ENCODE measurements at regions not wholly inside any gene's neighbourhood (a gene's known extent, or its start where the extent isn't known, plus 50 kb on each side); places are given as distances from the start of the nearest gene placed in this dataset.
"Not testable (repeated sequence)": the region's sequence is repeated elsewhere in the genome, so short reads cannot be mapped to it uniquely, and the experiment has no call there.

GRCh38 chr9:15080401-15080800, 170.2 kb upstream of the FREM1 start:
- Histone ChIP-seq H3K9me3 (ENCODE audit: control insufficient read depth in 3 of 3, low read length in 3 of 3) (no peaks in the 10 kb centered on the region), H3K4me1 (ENCODE audit: control insufficient read depth in 3 of 3, insufficient read depth in 3 of 3, low read length in 3 of 3) (no peaks in the 10 kb centered on the region), H3K36me3 (ENCODE audit: control insufficient read depth in 3 of 3, insufficient read depth in 3 of 3, low read length in 3 of 3) (no peaks in the 10 kb centered on the region), H3K4me3 (ENCODE audit: low read length in 3 of 3) (no peak overlapping the region), H3K27ac (ENCODE audit: low read depth, low read length) (no peak overlapping the region), H3K27me3 (ENCODE audit: control insufficient read depth in 3 of 3, insufficient read depth in 3 of 3, low read length in 3 of 3) (no peaks in the 10 kb centered on the region), H3K9ac (ENCODE audit: low read depth in 1 of 3, low read length in 3 of 3) (no peak overlapping the region)

- no peaks in the 10 kb centered on the region for H3K4me1 ChIP-seq (ENCODE audit: control insufficient read depth in 3 of 3, insufficient read depth in 3 of 3, low read length in 3 of 3)
- no peak overlapping the region for H3K9ac ChIP-seq (ENCODE audit: low read depth in 1 of 3, low read length in 3 of 3)
- H3K36me3 ChIP-seq (ENCODE audit: control insufficient read depth in 3 of 3, insufficient read depth in 3 of 3, low read length in 3 of 3), result no peaks in the 10 kb centered on the region
- H3K27ac ChIP-seq (ENCODE audit: low read depth, low read length), result no peak overlapping the region
- H3K9me3 ChIP-seq (ENCODE audit: control insufficient read depth in 3 of 3, low read length in 3 of 3), result no peaks in the 10 kb centered on the region
- no peak overlapping the region for H3K4me3 ChIP-seq (ENCODE audit: low read length in 3 of 3)
- no peaks in the 10 kb centered on the region for H3K27me3 ChIP-seq (ENCODE audit: control insufficient read depth in 3 of 3, insufficient read depth in 3 of 3, low read length in 3 of 3)
These were observed 169.8 kb upstream of the FREM1 start for GRCh38 chr9:15079989-15080388.

- no peak overlapping the region for H3K9ac ChIP-seq (ENCODE audit: low read depth in 1 of 3, low read length in 3 of 3)
- H3K27me3 ChIP-seq (ENCODE audit: control insufficient read depth in 3 of 3, insufficient read depth in 3 of 3, low read length in 3 of 3), result no peaks in the 10 kb centered on the region
- H3K27ac ChIP-seq (ENCODE audit: low read depth, low read length), result no peak overlapping the region
- H3K9me3 ChIP-seq (ENCODE audit: control insufficient read depth in 3 of 3, low read length in 3 of 3), result no peaks in the 10 kb centered on the region
- H3K4me1 ChIP-seq (ENCODE audit: control insufficient read depth in 3 of 3, insufficient read depth in 3 of 3, low read length in 3 of 3), result no peaks in the 10 kb centered on the region
- no peaks in the 10 kb centered on the region for H3K36me3 ChIP-seq (ENCODE audit: control insufficient read depth in 3 of 3, insufficient read depth in 3 of 3, low read length in 3 of 3)
- no peak overlapping the region for H3K4me3 ChIP-seq (ENCODE audit: low read length in 3 of 3)
These were observed 167.9 kb upstream of the FREM1 start for GRCh38 chr9:15077946-15078729.

GRCh38 chr9:15073620-15074019, 163.4 kb upstream of the FREM1 start:
- no peak overlapping the region for H3K27ac ChIP-seq (ENCODE audit: low read depth, low read length)
- H3K4me1 ChIP-seq (ENCODE audit: control insufficient read depth in 3 of 3, insufficient read depth in 3 of 3, low read length in 3 of 3), result no peaks in the 10 kb centered on the region
- H3K9ac ChIP-seq (ENCODE audit: low read depth in 1 of 3, low read length in 3 of 3), result no peak overlapping the region
- H3K27me3 ChIP-seq (ENCODE audit: control insufficient read depth in 3 of 3, insufficient read depth in 3 of 3, low read length in 3 of 3), result no peaks in the 10 kb centered on the region
- H3K36me3 ChIP-seq (ENCODE audit: control insufficient read depth in 3 of 3, insufficient read depth in 3 of 3, low read length in 3 of 3), result no peaks in the 10 kb centered on the region
- H3K4me3 ChIP-seq (ENCODE audit: low read length in 3 of 3), result no peak overlapping the region
- H3K9me3 ChIP-seq (ENCODE audit: control insufficient read depth in 3 of 3, low read length in 3 of 3), result no peaks in the 10 kb centered on the region

- Histone ChIP-seq H3K36me3 (ENCODE audit: control insufficient read depth in 3 of 3, insufficient read depth in 3 of 3, low read length in 3 of 3) (no peaks in the 10 kb centered on the region), H3K4me1 (ENCODE audit: control insufficient read depth in 3 of 3, insufficient read depth in 3 of 3, low read length in 3 of 3) (no peaks in the 10 kb centered on the region), H3K9me3 (ENCODE audit: control insufficient read depth in 3 of 3, low read length in 3 of 3) (no peaks in the 10 kb centered on the region), H3K4me3 (ENCODE audit: low read length in 3 of 3) (no peak overlapping the region), H3K27ac (ENCODE audit: low read depth, low read length) (no peak overlapping the region), H3K27me3 (ENCODE audit: control insufficient read depth in 3 of 3, insufficient read depth in 3 of 3, low read length in 3 of 3) (no peaks in the 10 kb centered on the region), H3K9ac (ENCODE audit: low read depth in 1 of 3, low read length in 3 of 3) (no peak overlapping the region)
These were observed 160.5 kb upstream of the FREM1 start for GRCh38 chr9:15070716-15071115.

- H3K9ac ChIP-seq (ENCODE audit: low read depth in 1 of 3, low read length in 3 of 3), result no peak overlapping the region
- H3K4me1 ChIP-seq (ENCODE audit: control insufficient read depth in 3 of 3, insufficient read depth in 3 of 3, low read length in 3 of 3), result no peaks in the 10 kb centered on the region
- H3K27ac ChIP-seq (ENCODE audit: low read depth, low read length), result no peak overlapping the region
- no peak overlapping the region for H3K4me3 ChIP-seq (ENCODE audit: low read length in 3 of 3)
- no peaks in the 10 kb centered on the region for H3K36me3 ChIP-seq (ENCODE audit: control insufficient read depth in 3 of 3, insufficient read depth in 3 of 3, low read length in 3 of 3)
- no peaks in the 10 kb centered on the region for H3K27me3 ChIP-seq (ENCODE audit: control insufficient read depth in 3 of 3, insufficient read depth in 3 of 3, low read length in 3 of 3)
- no peaks in the 10 kb centered on the region for H3K9me3 ChIP-seq (ENCODE audit: control insufficient read depth in 3 of 3, low read length in 3 of 3)
These were observed 158.9 kb upstream of the FREM1 start for GRCh38 chr9:15069106-15069505.

GRCh38 chr9:15068261-15068660, 158.0 kb upstream of the FREM1 start:
- Histone ChIP-seq H3K9me3 (ENCODE audit: control insufficient read depth in 3 of 3, low read length in 3 of 3) (no peaks in the 10 kb centered on the region), H3K4me3 (ENCODE audit: low read length in 3 of 3) (no peak overlapping the region), H3K36me3 (ENCODE audit: control insufficient read depth in 3 of 3, insufficient read depth in 3 of 3, low read length in 3 of 3) (no peaks in the 10 kb centered on the region), H3K27me3 (ENCODE audit: control insufficient read depth in 3 of 3, insufficient read depth in 3 of 3, low read length in 3 of 3) (no peaks in the 10 kb centered on the region), H3K9ac (ENCODE audit: low read depth in 1 of 3, low read length in 3 of 3) (no peak overlapping the region), H3K4me1 (ENCODE audit: control insufficient read depth in 3 of 3, insufficient read depth in 3 of 3, low read length in 3 of 3) (no peaks in the 10 kb centered on the region), H3K27ac (ENCODE audit: low read depth, low read length) (no peak overlapping the region)

- Histone ChIP-seq H3K9ac (ENCODE audit: low read depth in 1 of 3, low read length in 3 of 3) (no peak overlapping the region), H3K36me3 (ENCODE audit: control insufficient read depth in 3 of 3, insufficient read depth in 3 of 3, low read length in 3 of 3) (no peaks in the 10 kb centered on the region), H3K9me3 (ENCODE audit: control insufficient read depth in 3 of 3, low read length in 3 of 3) (no peaks in the 10 kb centered on the region), H3K27me3 (ENCODE audit: control insufficient read depth in 3 of 3, insufficient read depth in 3 of 3, low read length in 3 of 3) (no peaks in the 10 kb centered on the region), H3K27ac (ENCODE audit: low read depth, low read length) (no peak overlapping the region), H3K4me3 (ENCODE audit: low read length in 3 of 3) (no peak overlapping the region), H3K4me1 (ENCODE audit: control insufficient read depth in 3 of 3, insufficient read depth in 3 of 3, low read length in 3 of 3) (no peaks in the 10 kb centered on the region)
These were observed 148.8 kb upstream of the FREM1 start for GRCh38 chr9:15059003-15059402.

GRCh38 chr9:15058236-15058635, 148.0 kb upstream of the FREM1 start:
- no peak overlapping the region for H3K9ac ChIP-seq (ENCODE audit: low read depth in 1 of 3, low read length in 3 of 3)
- H3K27ac ChIP-seq (ENCODE audit: low read depth, low read length), result no peak overlapping the region
- no peaks in the 10 kb centered on the region for H3K36me3 ChIP-seq (ENCODE audit: control insufficient read depth in 3 of 3, insufficient read depth in 3 of 3, low read length in 3 of 3)
- no peaks in the 10 kb centered on the region for H3K9me3 ChIP-seq (ENCODE audit: control insufficient read depth in 3 of 3, low read length in 3 of 3)
- H3K4me1 ChIP-seq (ENCODE audit: control insufficient read depth in 3 of 3, insufficient read depth in 3 of 3, low read length in 3 of 3), result no peaks in the 10 kb centered on the region
- H3K4me3 ChIP-seq (ENCODE audit: low read length in 3 of 3), result no peak overlapping the region
- H3K27me3 ChIP-seq (ENCODE audit: control insufficient read depth in 3 of 3, insufficient read depth in 3 of 3, low read length in 3 of 3), result no peaks in the 10 kb centered on the region

GRCh38 chr9:15055284-15055683, 145.1 kb upstream of the FREM1 start:
- not testable (repeated sequence) for H3K27me3 ChIP-seq (ENCODE audit: control insufficient read depth in 3 of 3, insufficient read depth in 3 of 3, low read length in 3 of 3); H3K4me3 ChIP-seq (ENCODE audit: low read length in 3 of 3); H3K9me3 ChIP-seq (ENCODE audit: control insufficient read depth in 3 of 3, low read length in 3 of 3)

More at GRCh38 chr9:15055284-15055683, 145.1 kb upstream of the FREM1 start:
- H3K9ac ChIP-seq (ENCODE audit: low read depth in 1 of 3, low read length in 3 of 3); H3K4me1 ChIP-seq (ENCODE audit: control insufficient read depth in 3 of 3, insufficient read depth in 3 of 3, low read length in 3 of 3); H3K27ac ChIP-seq (ENCODE audit: low read depth, low read length); H3K36me3 ChIP-seq (ENCODE audit: control insufficient read depth in 3 of 3, insufficient read depth in 3 of 3, low read length in 3 of 3): not testable (repeated sequence)

Measured in skeletal muscle tissue (tissue), 3 donors.